ENCODE measurements at regions not wholly inside any gene's neighbourhood (a gene's known extent, or its start where the extent isn't known, plus 50 kb on each side); places are given as distances from the start of the nearest gene placed in this dataset.

DNA sequence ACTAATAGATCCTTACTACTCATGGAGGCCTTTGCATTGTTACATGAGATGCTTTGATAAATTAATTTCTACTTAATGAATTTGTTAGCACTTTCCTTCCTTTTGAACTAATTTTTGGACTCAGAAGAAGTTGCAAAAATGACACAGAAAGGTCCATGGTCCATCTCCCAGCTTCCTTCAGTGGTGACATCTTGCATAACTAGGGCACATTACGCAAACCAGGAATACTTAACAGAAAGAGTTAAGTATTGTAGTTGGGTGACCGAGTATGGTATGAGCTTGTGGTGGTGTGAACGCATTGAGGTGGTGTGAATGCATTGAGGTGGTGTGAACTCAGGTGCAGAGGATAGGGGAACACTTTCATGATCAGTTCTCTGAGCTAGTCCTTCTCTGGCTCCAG lies 151.1 kb upstream of the TWIST2 start:
- Histone ChIP-seq H3K4me1 (ENCODE audit: control insufficient read depth, insufficient read depth, low read length) (no peaks in the 10 kb centered on the region), H3K27me3 (ENCODE audit: control insufficient read depth, insufficient read depth, low read length) (no peaks in the 10 kb centered on the region), H3K4me3 (ENCODE audit: low read length) (no peak overlapping the region), H3K36me3 (ENCODE audit: control insufficient read depth, insufficient read depth, low read length) (no peaks in the 10 kb centered on the region), H3K9me3 (ENCODE audit: control insufficient read depth, insufficient read depth, low read length) (peaks cover 49% of the 10 kb centered on the region), H3K27ac (ENCODE audit: low read length) (no peak overlapping the region)
- no peak for DNase-seq (ENCODE audit: low read depth, low spot score)
- 100% methylated on average over 2 of the region's 3 CpGs for WGBS (ENCODE audit: insufficient coverage, insufficient read length)

DNA sequence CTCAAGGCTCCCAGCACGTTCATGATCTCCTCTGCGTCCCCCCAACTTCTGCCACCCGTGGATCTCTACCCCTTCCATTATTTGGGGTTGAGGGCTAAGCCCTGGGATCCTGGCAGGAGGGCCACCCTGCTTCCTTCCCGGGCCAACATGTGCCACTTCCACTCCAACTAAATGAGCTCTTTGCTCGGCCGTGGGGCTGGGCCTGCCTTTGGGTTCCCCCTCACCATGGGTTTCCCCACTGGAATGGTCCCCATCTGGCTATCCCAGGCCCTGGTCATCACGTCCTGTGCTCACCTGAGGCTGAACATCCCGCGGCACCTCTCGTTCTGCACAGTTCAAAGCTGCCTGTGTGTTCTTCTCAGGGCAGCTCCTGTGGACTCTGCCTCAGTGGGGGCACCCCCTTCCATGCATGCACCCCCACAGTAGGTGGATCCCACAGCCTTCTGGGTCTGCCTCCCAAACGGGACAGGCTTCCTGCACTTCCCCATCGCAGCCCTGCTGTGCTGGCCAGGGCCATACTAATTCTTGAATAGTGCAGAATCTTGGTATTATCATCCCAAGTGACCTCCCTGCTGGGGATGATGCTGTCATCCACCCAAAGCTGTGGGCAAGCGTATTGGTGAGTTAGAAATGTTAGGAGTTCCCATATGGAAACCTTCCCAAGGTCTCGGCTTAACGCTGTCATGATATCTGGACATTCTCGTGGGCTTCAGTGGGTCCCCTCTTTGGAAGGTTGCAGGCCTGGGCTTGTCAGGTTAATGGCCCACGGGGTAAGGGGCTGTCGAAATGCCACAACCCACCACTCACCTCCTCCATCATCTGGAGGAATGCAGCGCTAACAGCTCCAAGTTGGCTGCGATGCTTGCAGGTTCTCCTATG lies 150.5 kb upstream of the TWIST2 start:
- H3K36me3 ChIP-seq (ENCODE audit: control insufficient read depth, insufficient read depth, low read length): no peaks in the 10 kb centered on the region
- no peak for DNase-seq (ENCODE audit: low read depth, low spot score)
- no peak overlapping the region for H3K27ac ChIP-seq (ENCODE audit: low read length)
- H3K4me1 ChIP-seq (ENCODE audit: control insufficient read depth, insufficient read depth, low read length): no peaks in the 10 kb centered on the region
- peaks cover 45% of the 10 kb centered on the region for H3K9me3 ChIP-seq (ENCODE audit: control insufficient read depth, insufficient read depth, low read length)
- H3K27me3 ChIP-seq (ENCODE audit: control insufficient read depth, insufficient read depth, low read length): no peaks in the 10 kb centered on the region
- H3K4me3 ChIP-seq (ENCODE audit: low read length): no peak overlapping the region
- no CpG with 5 or more reads among the region's 20 CpGs for WGBS (ENCODE audit: insufficient coverage, insufficient read length)

DNA sequence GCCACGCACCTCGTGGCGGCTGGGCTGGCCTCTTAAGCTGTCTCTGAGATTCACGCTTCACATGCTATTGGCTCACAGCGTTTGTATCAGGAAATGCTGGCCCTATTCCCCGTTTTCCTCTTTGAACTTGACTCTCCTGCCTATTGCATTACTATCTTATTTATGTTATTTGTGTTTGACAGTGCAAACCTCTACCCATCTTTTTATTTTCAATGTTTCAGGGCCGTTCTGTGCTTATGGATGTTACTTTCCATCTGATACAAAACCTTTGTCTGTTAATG lies 149.9 kb upstream of the TWIST2 start:
- no peak for DNase-seq (ENCODE audit: low read depth, low spot score)
- no peaks in the 10 kb centered on the region for H3K27me3 ChIP-seq (ENCODE audit: control insufficient read depth, insufficient read depth, low read length)
- H3K27ac ChIP-seq (ENCODE audit: low read length): no peak overlapping the region
- no CpG with 5 or more reads among the region's 7 CpGs for WGBS (ENCODE audit: insufficient coverage, insufficient read length)
- H3K4me3 ChIP-seq (ENCODE audit: low read length): no peak overlapping the region
- peaks cover 47% of the 10 kb centered on the region for H3K9me3 ChIP-seq (ENCODE audit: control insufficient read depth, insufficient read depth, low read length)
- no peaks in the 10 kb centered on the region for H3K4me1 ChIP-seq (ENCODE audit: control insufficient read depth, insufficient read depth, low read length)
- H3K36me3 ChIP-seq (ENCODE audit: control insufficient read depth, insufficient read depth, low read length): no peaks in the 10 kb centered on the region

DNA sequence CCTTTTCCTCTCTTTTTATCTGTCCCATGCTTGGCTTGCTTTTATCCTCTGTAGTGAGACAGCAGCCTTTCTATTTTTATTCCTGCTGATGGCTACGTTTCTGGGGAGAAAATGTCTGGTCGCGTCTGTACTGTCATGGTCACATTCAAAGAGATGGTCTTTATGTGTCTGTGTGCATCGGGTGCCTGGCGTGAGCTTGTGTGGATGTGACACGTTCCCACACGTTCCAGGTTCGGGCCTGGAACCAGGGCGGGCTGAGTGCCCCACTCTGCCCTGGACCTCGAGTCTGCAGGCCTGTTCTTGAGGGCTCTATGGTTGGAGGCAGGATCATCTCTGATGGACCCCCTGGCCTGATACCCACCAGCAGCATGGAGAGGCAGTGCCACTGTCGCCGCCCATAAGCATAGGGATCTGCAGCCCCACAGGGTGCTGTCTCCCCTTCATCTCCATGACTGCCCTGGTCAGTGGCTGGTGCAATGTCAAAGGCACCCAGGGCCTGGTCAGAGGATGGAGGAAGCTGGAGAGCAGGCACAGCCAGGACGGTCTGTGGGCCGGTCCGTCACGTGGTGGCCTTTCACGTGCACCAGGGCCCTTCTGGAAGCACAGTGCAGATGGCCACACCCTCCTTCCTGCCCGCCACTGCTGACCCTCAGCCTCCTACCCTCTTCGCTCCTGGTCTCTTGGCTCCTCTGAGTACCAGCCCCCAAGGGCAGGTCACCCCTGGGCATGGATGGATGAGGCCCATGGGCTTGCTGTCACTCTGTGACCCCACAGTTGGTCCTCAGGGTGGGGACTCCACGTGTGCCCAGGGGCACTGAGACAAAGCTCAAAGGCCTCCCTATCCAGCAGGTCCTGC lies 149.2 kb upstream of the TWIST2 start:
- H3K36me3 ChIP-seq (ENCODE audit: control insufficient read depth, insufficient read depth, low read length): no peaks in the 10 kb centered on the region
- H3K4me1 ChIP-seq (ENCODE audit: control insufficient read depth, insufficient read depth, low read length): no peaks in the 10 kb centered on the region
- no peak overlapping the region for H3K27ac ChIP-seq (ENCODE audit: low read length)
- H3K9me3 ChIP-seq (ENCODE audit: control insufficient read depth, insufficient read depth, low read length): peaks cover 46% of the 10 kb centered on the region
- H3K4me3 ChIP-seq (ENCODE audit: low read length): no peak overlapping the region
- no CpG with 5 or more reads among the region's 20 CpGs for WGBS (ENCODE audit: insufficient coverage, insufficient read length)
- H3K27me3 ChIP-seq (ENCODE audit: control insufficient read depth, insufficient read depth, low read length): no peaks in the 10 kb centered on the region
- DNase-seq (ENCODE audit: low read depth, low spot score): no peak

DNA sequence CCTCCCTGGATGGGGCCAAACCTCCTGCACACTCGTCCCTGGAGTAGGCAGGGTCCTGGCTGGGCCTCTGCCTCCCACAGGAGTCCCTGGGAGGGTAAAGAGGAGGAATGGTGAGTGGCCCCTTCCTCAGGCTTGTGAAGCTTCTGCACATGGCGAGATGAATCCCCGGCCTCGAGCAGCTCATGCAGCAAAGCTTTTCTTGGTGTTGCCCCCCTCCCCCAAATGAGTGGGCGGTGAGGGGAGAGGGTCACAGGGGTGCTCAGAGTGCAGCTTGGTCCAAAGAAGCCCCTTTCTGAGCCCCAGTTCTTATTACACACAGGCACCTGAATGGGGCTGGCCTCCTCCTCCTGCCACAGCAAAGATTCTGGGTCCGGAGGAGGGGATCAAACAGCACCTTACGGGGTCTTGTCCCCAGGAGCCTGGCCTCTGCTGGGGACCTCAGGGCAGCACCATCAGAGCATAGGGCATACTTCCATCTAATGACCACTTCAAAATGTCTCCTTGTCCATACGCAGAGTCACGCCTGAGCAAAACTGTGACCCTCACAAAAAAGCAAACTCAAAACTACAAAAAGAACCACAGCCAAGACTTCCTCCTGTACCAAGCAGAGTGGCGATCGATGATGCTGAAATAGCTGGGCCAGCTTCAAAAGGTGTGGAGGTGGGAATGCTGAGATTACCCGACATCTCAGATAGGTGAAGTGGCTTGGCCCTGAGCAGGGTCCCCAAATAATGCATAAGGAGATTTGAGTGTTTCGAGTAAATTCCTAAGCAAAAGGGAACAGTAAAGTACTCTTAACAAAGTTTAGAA lies 148.4 kb upstream of the TWIST2 start:
- Histone ChIP-seq H3K4me1 (ENCODE audit: control insufficient read depth, insufficient read depth, low read length) (no peaks in the 10 kb centered on the region), H3K36me3 (ENCODE audit: control insufficient read depth, insufficient read depth, low read length) (no peaks in the 10 kb centered on the region), H3K4me3 (ENCODE audit: low read length) (no peak overlapping the region), H3K27ac (ENCODE audit: low read length) (no peak overlapping the region), H3K9me3 (ENCODE audit: control insufficient read depth, insufficient read depth, low read length) (peaks cover 47% of the 10 kb centered on the region), H3K27me3 (ENCODE audit: control insufficient read depth, insufficient read depth, low read length) (no peaks in the 10 kb centered on the region)
- WGBS (ENCODE audit: insufficient coverage, insufficient read length): no CpG with 5 or more reads among the region's 13 CpGs
- no peak for DNase-seq (ENCODE audit: low read depth, low spot score)

DNA sequence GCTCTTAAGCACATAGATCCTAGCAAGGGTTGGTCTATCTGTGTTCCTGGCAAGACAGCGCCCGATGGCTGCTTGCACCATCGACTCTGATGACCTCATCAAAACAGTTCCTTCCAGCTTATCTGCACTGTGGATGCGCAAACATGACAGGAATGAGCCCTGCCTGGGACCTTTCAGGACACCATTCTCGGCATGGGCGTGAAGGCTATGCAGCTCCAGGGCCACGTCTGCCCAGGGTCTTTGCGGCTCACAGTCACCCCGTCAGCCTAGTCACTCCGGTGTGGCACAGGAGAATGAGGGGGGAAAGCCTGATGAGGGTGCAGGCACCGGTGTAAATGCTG lies 147.8 kb upstream of the TWIST2 start:
- no CpG with 5 or more reads among the region's 11 CpGs for WGBS (ENCODE audit: insufficient coverage, insufficient read length)
- no peak for DNase-seq (ENCODE audit: low read depth, low spot score)
- Histone ChIP-seq H3K4me1 (ENCODE audit: control insufficient read depth, insufficient read depth, low read length) (no peaks in the 10 kb centered on the region), H3K27me3 (ENCODE audit: control insufficient read depth, insufficient read depth, low read length) (no peaks in the 10 kb centered on the region), H3K27ac (ENCODE audit: low read length) (no peak overlapping the region), H3K4me3 (ENCODE audit: low read length) (no peak overlapping the region), H3K9me3 (ENCODE audit: control insufficient read depth, insufficient read depth, low read length) (peaks cover 45% of the 10 kb centered on the region), H3K36me3 (ENCODE audit: control insufficient read depth, insufficient read depth, low read length) (no peaks in the 10 kb centered on the region)

DNA sequence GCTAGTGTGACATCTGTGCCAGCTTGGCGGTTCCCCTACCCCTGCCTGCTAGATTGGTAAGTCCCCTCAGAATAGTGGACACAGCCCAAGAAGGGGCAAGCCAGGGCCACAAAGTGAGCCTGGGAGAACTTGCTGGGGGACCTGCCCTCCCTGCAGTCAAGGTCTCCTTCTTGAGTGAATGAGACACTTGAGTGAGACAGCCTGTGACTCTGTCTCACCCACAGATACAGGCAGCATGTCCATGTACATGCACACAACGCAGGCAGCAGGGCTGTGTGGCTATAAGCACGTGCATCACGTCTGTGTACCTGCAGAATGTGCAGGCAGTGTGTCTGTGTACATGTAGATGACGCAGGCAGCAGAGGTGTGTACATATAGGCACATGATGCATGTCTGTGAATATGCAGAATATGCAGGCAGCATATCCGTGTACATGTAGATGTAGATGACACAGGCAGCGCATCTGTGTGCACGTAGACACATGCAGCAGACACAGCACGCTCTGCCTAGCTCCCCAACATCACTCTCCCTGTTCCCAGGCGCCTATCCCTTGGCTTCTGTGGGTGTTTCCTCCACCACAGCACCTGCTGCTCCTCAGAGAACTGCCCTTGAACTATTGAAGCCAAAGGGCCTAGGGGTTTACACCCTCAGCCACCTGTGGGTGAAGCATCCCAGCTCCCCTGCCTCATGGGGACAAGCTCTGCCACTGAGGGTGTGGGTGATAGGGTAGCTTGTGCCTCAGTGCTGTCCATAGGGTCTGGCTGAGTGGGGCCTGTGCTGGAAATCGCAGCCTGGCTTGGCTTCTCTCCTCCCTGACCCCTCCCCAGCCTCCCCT lies 147.2 kb upstream of the TWIST2 start:
- Histone ChIP-seq H3K9me3 (ENCODE audit: control insufficient read depth, insufficient read depth, low read length) (peaks cover 43% of the 10 kb centered on the region), H3K4me1 (ENCODE audit: control insufficient read depth, insufficient read depth, low read length) (no peaks in the 10 kb centered on the region), H3K27ac (ENCODE audit: low read length) (no peak overlapping the region), H3K27me3 (ENCODE audit: control insufficient read depth, insufficient read depth, low read length) (no peaks in the 10 kb centered on the region), H3K36me3 (ENCODE audit: control insufficient read depth, insufficient read depth, low read length) (no peaks in the 10 kb centered on the region), H3K4me3 (ENCODE audit: low read length) (no peak overlapping the region)
- no CpG with 5 or more reads among the region's 11 CpGs for WGBS (ENCODE audit: insufficient coverage, insufficient read length)
- DNase-seq (ENCODE audit: low read depth, low spot score): no peak

DNA sequence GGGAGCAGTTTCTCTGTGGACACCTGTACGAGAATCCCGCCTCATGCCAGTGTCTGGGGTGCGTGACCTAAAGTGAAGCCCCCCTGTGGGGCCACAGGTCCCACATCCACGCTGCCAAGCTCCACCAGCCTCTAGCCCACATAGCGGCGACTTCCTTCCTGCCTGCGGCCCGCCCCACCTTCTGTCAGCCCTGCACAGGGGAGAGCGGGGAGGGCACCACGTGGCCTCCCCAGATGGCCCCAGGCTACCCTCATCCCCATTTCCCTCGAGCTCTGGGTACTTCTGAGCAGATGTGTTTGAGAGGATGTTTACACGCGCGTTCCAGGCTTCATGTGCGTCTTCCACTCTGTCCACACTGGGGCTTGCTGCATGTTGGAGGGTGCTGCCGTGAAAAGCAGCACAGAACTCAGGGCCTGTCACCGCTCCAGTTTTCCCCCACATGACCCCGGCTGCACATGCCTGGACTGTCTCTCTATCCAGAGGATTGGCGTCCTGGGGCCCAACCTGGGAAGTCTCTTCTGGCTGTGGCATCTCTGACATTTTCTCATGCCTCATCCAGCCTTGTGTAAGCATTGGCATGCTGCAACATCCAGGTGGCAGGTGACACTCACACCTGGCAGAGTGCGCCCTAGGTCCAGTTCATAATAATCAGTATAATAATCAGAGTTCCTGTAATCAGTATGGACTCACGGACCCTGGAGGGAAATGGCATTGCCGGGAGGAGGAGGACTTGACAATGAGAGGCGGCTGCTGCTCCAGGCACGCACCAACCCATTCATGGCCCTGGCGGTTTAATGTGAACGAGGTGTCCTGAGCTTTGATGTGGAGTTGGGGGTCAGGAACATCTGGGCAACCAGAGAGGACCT lies 146.3 kb upstream of the TWIST2 start:
- H3K27me3 ChIP-seq (ENCODE audit: control insufficient read depth, insufficient read depth, low read length): no peaks in the 10 kb centered on the region
- no peak for DNase-seq (ENCODE audit: low read depth, low spot score)
- H3K9me3 ChIP-seq (ENCODE audit: control insufficient read depth, insufficient read depth, low read length): peaks cover 46% of the 10 kb centered on the region
- no peak overlapping the region for H3K27ac ChIP-seq (ENCODE audit: low read length)
- no peaks in the 10 kb centered on the region for H3K4me1 ChIP-seq (ENCODE audit: control insufficient read depth, insufficient read depth, low read length)
- H3K4me3 ChIP-seq (ENCODE audit: low read length): no peak overlapping the region
- no peaks in the 10 kb centered on the region for H3K36me3 ChIP-seq (ENCODE audit: control insufficient read depth, insufficient read depth, low read length)
- WGBS (ENCODE audit: insufficient coverage, insufficient read length): no CpG with 5 or more reads among the region's 26 CpGs

DNA sequence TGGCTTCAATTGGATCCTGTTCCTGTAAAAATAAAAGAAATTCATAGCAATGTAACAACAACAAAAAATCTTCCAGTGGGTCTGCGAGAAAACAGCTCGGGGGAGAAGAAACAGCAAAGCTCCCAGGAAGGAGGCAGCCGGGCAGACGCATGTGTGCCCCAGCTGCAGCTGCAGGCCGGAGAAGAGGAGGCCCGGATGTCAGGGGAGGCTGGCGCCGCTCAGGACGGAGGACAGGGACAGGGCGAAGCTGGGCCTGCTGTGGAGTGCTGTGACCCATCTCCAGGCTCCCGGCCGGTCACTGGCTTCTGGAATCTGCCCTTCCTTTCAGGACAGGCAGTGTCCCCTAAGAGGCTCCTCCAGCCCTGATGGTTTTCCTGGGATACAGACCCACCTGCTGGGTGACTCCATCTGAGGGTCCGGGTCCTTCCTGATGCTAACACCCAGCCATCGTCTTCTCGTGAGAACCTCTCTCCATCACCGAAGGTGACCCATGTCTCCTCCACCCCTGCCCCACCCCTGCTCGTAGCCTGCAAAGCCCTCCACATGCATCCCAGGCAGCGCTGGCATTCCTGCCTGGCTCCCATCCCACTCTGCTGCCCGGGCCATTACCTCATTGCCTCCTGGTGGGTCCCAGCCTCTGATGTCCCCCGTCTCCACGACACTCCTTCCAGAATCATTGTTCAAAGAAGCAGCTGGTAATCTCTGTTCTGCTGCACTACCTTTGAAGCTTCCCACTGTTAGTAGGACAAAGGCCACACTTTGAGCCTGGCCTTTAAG lies 145.4 kb upstream of the TWIST2 start:
- Histone ChIP-seq H3K9me3 (ENCODE audit: control insufficient read depth, insufficient read depth, low read length) (peaks cover 41% of the 10 kb centered on the region), H3K36me3 (ENCODE audit: control insufficient read depth, insufficient read depth, low read length) (no peaks in the 10 kb centered on the region), H3K27ac (ENCODE audit: low read length) (no peak overlapping the region), H3K27me3 (ENCODE audit: control insufficient read depth, insufficient read depth, low read length) (no peaks in the 10 kb centered on the region), H3K4me3 (ENCODE audit: low read length) (no peak overlapping the region), H3K4me1 (ENCODE audit: control insufficient read depth, insufficient read depth, low read length) (no peaks in the 10 kb centered on the region)
- no peak for DNase-seq (ENCODE audit: low read depth, low spot score)
- no CpG with 5 or more reads among the region's 21 CpGs for WGBS (ENCODE audit: insufficient coverage, insufficient read length)
